ENCODE measurements at regions not wholly inside any gene's neighbourhood (a gene's known extent, or its start where the extent isn't known, plus 50 kb on each side); places are given as distances from the start of the nearest gene placed in this dataset.

GRCh38 chr18:56096861-56097260 is 508.9 kb upstream of the TCF4 start:
- H3K27ac ChIP-seq (ENCODE audit: low read depth, low read length): no peak overlapping the region
- no peak overlapping the region for H3K9ac ChIP-seq (ENCODE audit: low read length)
- H3K79me2 ChIP-seq (ENCODE audit: insufficient read depth, low read length): no peaks in the 10 kb centered on the region
- H3K9me3 ChIP-seq (ENCODE audit: insufficient read depth, low read length): no peaks in the 10 kb centered on the region
- H3K4me3 ChIP-seq (ENCODE audit: insufficient read depth, low read length, poor library complexity, severe bottlenecking): no peak overlapping the region
- TF ChIP-seq, protein P1, sequence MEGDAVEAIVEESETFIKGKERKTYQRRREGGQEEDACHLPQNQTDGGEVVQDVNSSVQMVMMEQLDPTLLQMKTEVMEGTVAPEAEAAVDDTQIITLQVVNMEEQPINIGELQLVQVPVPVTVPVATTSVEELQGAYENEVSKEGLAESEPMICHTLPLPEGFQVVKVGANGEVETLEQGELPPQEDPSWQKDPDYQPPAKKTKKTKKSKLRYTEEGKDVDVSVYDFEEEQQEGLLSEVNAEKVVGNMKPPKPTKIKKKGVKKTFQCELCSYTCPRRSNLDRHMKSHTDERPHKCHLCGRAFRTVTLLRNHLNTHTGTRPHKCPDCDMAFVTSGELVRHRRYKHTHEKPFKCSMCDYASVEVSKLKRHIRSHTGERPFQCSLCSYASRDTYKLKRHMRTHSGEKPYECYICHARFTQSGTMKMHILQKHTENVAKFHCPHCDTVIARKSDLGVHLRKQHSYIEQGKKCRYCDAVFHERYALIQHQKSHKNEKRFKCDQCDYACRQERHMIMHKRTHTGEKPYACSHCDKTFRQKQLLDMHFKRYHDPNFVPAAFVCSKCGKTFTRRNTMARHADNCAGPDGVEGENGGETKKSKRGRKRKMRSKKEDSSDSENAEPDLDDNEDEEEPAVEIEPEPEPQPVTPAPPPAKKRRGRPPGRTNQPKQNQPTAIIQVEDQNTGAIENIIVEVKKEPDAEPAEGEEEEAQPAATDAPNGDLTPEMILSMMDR (IDR thresholded peaks at IDR 0.05; ENCODE audit: insufficient read depth, low read length, poor library complexity, severe bottlenecking): no peak
- TF ChIP-seq EZH2phosphoT487 (conservative IDR thresholded peaks at IDR 0.05; ENCODE audit: low read length): no peak
- no peaks in the 10 kb centered on the region for H3K9me2 ChIP-seq (replicated peaks; ENCODE audit: insufficient read depth, low read length)
- H3K36me3 ChIP-seq (ENCODE audit: low read length): no peaks in the 10 kb centered on the region
- no peaks in the 10 kb centered on the region for H3F3A ChIP-seq (ENCODE audit: insufficient read depth)
- no peak overlapping the region for H2AFZ ChIP-seq (ENCODE audit: low read depth, low read length, severe bottlenecking)
- H3K4me2 ChIP-seq (ENCODE audit: low read depth, low read length, poor library complexity, severe bottlenecking): no peak overlapping the region
- H3K27me3 ChIP-seq (ENCODE audit: low read length): no peaks in the 10 kb centered on the region
- H4K20me1 ChIP-seq (ENCODE audit: low read depth, low read length): no peaks in the 10 kb centered on the region

GRCh38 chr18:56089612-56090258 is 501.7 kb upstream of the TCF4 start:
- Histone ChIP-seq H3K79me2 (ENCODE audit: insufficient read depth, low read length) (no peaks in the 10 kb centered on the region), H3K4me3 (ENCODE audit: insufficient read depth, low read length, poor library complexity, severe bottlenecking) (no peak overlapping the region), H3K4me2 (ENCODE audit: low read depth, low read length, poor library complexity, severe bottlenecking) (no peak overlapping the region), H3K9me3 (ENCODE audit: insufficient read depth, low read length) (no peaks in the 10 kb centered on the region), H2AFZ (ENCODE audit: low read depth, low read length, severe bottlenecking) (no peak overlapping the region), H3K9me2 (replicated peaks; ENCODE audit: insufficient read depth, low read length) (no peaks in the 10 kb centered on the region), H3K27ac (ENCODE audit: low read depth, low read length) (no peak overlapping the region), H3K36me3 (ENCODE audit: low read length) (no peaks in the 10 kb centered on the region), H3F3A (ENCODE audit: insufficient read depth) (no peaks in the 10 kb centered on the region), H3K9ac (ENCODE audit: low read length) (no peak overlapping the region), H3K27me3 (ENCODE audit: low read length) (no peaks in the 10 kb centered on the region), H4K20me1 (ENCODE audit: low read depth, low read length) (no peaks in the 10 kb centered on the region)
- TF ChIP-seq, protein P1 (IDR thresholded peaks at IDR 0.05; ENCODE audit: insufficient read depth, low read length, poor library complexity, severe bottlenecking): no peak
- no peak for TF ChIP-seq EZH2phosphoT487 (conservative IDR thresholded peaks at IDR 0.05; ENCODE audit: low read length)

GRCh38 chr18:56086786-56087185 is 498.8 kb upstream of the TCF4 start:
- TF ChIP-seq, protein P1 (IDR thresholded peaks at IDR 0.05; ENCODE audit: insufficient read depth, low read length, poor library complexity, severe bottlenecking): no peak
- no peak for TF ChIP-seq EZH2phosphoT487 (conservative IDR thresholded peaks at IDR 0.05; ENCODE audit: low read length)
- Histone ChIP-seq H3K27me3 (ENCODE audit: low read length) (no peaks in the 10 kb centered on the region), H3K9me2 (replicated peaks; ENCODE audit: insufficient read depth, low read length) (no peaks in the 10 kb centered on the region), H4K20me1 (ENCODE audit: low read depth, low read length) (no peaks in the 10 kb centered on the region), H3K36me3 (ENCODE audit: low read length) (no peaks in the 10 kb centered on the region), H3K27ac (ENCODE audit: low read depth, low read length) (no peak overlapping the region), H2AFZ (ENCODE audit: low read depth, low read length, severe bottlenecking) (no peak overlapping the region), H3K9ac (ENCODE audit: low read length) (no peak overlapping the region), H3K4me3 (ENCODE audit: insufficient read depth, low read length, poor library complexity, severe bottlenecking) (no peak overlapping the region), H3F3A (ENCODE audit: insufficient read depth) (no peaks in the 10 kb centered on the region), H3K79me2 (ENCODE audit: insufficient read depth, low read length) (no peaks in the 10 kb centered on the region), H3K9me3 (ENCODE audit: insufficient read depth, low read length) (no peaks in the 10 kb centered on the region), H3K4me2 (ENCODE audit: low read depth, low read length, poor library complexity, severe bottlenecking) (no peak overlapping the region)

All from SU-DHL-6 (cell line).